ENCODE measurements at regions not wholly inside any gene's neighbourhood (a gene's known extent, or its start where the extent isn't known, plus 50 kb on each side); places are given as distances from the start of the nearest gene placed in this dataset.

GRCh38 chr3:188946351-188947240, 225.2 kb upstream of the TPRG1 start:
- no peaks in the 10 kb centered on the region for H3K36me3 ChIP-seq (replicated peaks in 1 of 2; ENCODE audit: insufficient read depth in 1 of 2, low read depth in 2 of 2)
- intact Hi-C loops (cut with DNase I), result no loop called here
- ATAC-seq (no peak), DNase-seq (no peak)
- no peak overlapping the region for H3K4me3 ChIP-seq
- TF ChIP-seq POLR2A (IDR thresholded peaks at IDR 0.05), result no peak
- no peak for TF ChIP-seq CTCF (IDR thresholded peaks at IDR 0.05)
- no peaks in the 10 kb centered on the region for H3K9me3 ChIP-seq
- H3K27me3 ChIP-seq, result no peaks in the 10 kb centered on the region
- WGBS, 2 donors, result 75 to 77% methylated on average over 14 of the region's 14 CpGs
- peak overlapping the region; percentile 89 to 99 (median 94) for H3K27ac ChIP-seq
- H3K4me1 ChIP-seq, result peaks cover 55% of the 10 kb centered on the region

GRCh38 chr3:188947401-188948280, 224.1 kb upstream of the TPRG1 start:
- Histone ChIP-seq H3K9me3 (no peaks in the 10 kb centered on the region), H3K27ac (peak overlapping the region; percentile 89 to 99 (median 94)), H3K36me3 (replicated peaks in 1 of 2; ENCODE audit: insufficient read depth in 1 of 2, low read depth in 2 of 2) (no peaks in the 10 kb centered on the region), H3K4me1 (peaks cover 60% of the 10 kb centered on the region), H3K4me3 (peak overlapping the region in 1 of 2 donors; percentile 13), H3K27me3 (no peaks in the 10 kb centered on the region)
- ATAC-seq (peak; percentile 91), DNase-seq (peak; percentile 97 to 99 (median 99))
- TF ChIP-seq POLR2A (IDR thresholded peaks at IDR 0.05), result peak; percentile 77 to 85 (median 80)
- peak; percentile 7 to 70 (median 53) for TF ChIP-seq CTCF (IDR thresholded peaks at IDR 0.05)
- 4 to 7% methylated on average over 45 to 48 of the region's 48 CpGs for WGBS, 2 donors
- intact Hi-C loops (cut with DNase I), result no loop called here

GRCh38 chr3:188948281-188948996, 223.3 kb upstream of the TPRG1 start:
- ATAC-seq, result peak; percentile 6
- peak overlapping the region; percentile 89 to 99 (median 94) for H3K27ac ChIP-seq
- intact Hi-C loops (cut with DNase I), result no loop called here

More at GRCh38 chr3:188948281-188948996, 223.3 kb upstream of the TPRG1 start:
- no peak for TF ChIP-seq POLR2A (IDR thresholded peaks at IDR 0.05)
- no peak for TF ChIP-seq CTCF (IDR thresholded peaks at IDR 0.05)
- Histone ChIP-seq H3K27me3 (no peaks in the 10 kb centered on the region), H3K36me3 (replicated peaks in 1 of 2; ENCODE audit: insufficient read depth in 1 of 2, low read depth in 2 of 2) (no peaks in the 10 kb centered on the region), H3K4me1 (peaks cover 60% of the 10 kb centered on the region), H3K9me3 (no peaks in the 10 kb centered on the region), H3K4me3 (no peak overlapping the region)
- 12 to 18% methylated on average over 6 to 10 of the region's 10 CpGs for WGBS, 2 donors
- DNase-seq, result peak; percentile 53 to 79 (median 64)
